ENCODE measurements at regions not wholly inside any gene's neighbourhood (a gene's known extent, or its start where the extent isn't known, plus 50 kb on each side); places are given as distances from the start of the nearest gene placed in this dataset.

DNA sequence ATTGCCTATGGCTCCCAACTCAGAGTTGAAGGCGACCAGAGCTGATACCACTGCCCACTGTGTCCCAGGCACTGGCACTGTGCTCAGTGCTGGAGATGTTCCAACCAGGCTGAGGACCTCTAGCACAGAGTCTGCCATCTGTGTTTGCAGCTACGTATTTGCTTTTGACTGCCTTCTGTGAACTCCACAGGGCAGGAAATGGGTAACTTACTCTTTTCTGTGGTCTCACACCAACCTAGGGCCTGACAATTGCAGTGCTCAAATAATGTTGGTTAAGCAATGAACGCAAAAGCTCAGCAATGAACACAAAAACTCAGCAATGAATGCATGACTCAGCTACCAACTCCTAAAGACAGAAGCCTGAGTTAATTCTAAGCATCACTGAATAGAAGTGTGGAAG, 202.8 kb downstream of the NUAK1 start:
- TF ChIP-seq, protein P1, sequence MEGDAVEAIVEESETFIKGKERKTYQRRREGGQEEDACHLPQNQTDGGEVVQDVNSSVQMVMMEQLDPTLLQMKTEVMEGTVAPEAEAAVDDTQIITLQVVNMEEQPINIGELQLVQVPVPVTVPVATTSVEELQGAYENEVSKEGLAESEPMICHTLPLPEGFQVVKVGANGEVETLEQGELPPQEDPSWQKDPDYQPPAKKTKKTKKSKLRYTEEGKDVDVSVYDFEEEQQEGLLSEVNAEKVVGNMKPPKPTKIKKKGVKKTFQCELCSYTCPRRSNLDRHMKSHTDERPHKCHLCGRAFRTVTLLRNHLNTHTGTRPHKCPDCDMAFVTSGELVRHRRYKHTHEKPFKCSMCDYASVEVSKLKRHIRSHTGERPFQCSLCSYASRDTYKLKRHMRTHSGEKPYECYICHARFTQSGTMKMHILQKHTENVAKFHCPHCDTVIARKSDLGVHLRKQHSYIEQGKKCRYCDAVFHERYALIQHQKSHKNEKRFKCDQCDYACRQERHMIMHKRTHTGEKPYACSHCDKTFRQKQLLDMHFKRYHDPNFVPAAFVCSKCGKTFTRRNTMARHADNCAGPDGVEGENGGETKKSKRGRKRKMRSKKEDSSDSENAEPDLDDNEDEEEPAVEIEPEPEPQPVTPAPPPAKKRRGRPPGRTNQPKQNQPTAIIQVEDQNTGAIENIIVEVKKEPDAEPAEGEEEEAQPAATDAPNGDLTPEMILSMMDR (IDR thresholded peaks at IDR 0.05; ENCODE audit: low read depth, low read length): no peak
- no peak for DNase-seq (ENCODE audit: extremely low read depth, low read depth)

DNA sequence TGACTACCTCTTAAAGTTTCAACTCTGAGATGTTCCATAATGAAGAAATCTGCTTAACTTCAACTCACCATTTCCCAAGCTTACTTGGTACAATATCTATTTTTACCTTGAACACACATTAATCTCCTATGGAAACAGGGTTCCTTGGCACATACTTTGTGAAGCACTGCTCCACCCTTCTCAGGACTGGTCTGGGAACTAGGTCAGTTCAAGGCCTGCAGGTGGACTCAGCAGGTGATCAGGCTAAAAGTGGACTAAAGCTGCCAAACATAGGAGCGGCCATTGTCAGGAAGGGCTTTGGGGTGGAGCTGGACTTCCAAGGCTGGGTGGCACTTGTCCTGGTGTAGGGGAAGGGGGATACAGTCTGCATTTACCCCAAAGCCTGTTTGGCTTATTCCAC, 202.3 kb downstream of the NUAK1 start:
- TF ChIP-seq, protein P1 (IDR thresholded peaks at IDR 0.05; ENCODE audit: low read depth, low read length): no peak
- no peak for DNase-seq (ENCODE audit: extremely low read depth, low read depth)

GRCh38 chr12:105937009-105937408, 201.7 kb downstream of the NUAK1 start:
- no peak for DNase-seq (ENCODE audit: extremely low read depth, low read depth)
- TF ChIP-seq, protein P1 (IDR thresholded peaks at IDR 0.05; ENCODE audit: low read depth, low read length): no peak

DNA sequence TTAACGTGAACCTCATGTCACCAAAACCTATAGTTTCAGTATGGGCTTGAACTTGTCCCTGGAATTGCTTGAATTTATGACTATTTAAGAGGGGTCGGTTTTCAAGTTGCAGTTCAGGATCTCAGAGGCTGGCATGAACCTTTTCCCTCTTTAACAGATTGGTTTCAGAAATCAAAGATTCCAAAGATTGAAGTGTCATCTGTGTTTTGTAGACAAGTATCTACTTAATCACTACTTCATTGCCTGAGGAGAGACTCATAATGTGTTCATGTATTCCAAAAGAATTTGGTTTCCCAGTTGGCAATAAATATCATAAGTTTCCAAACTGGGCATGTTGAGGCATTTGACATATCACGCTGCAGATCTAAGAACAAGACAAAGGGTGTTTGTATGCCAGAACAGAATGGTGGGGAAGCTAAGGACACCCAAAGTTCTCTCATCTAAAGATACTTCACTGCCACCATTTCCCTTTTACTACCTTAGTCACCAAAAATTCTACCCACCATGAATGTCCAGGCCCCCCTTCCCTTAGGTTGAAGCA, 199.5 kb downstream of the NUAK1 start:
- TF ChIP-seq, protein P1 (IDR thresholded peaks at IDR 0.05; ENCODE audit: low read depth, low read length): no peak
- DNase-seq (ENCODE audit: extremely low read depth, low read depth): no peak

DNA sequence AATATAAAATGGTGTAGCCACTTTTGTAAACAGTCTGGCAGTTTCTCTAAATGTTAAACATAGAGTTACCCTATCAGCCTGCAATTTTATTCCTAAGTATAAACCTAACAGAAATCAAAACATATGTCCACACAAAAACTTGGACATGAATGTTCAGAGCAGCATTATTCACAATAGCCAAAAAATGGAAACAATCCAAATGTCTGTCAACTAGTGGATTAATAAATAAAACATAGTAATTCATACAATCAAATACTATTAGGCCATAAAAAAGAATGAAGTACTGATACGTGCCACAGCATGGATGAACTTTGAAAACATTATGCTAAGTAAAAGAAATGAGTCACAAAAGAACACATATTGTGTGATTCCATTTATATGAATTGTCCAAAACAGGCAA, 196.5 kb downstream of the NUAK1 start:
- no peak for DNase-seq (ENCODE audit: extremely low read depth, low read depth)
- TF ChIP-seq, protein P1 (IDR thresholded peaks at IDR 0.05; ENCODE audit: low read depth, low read length): no peak

DNA sequence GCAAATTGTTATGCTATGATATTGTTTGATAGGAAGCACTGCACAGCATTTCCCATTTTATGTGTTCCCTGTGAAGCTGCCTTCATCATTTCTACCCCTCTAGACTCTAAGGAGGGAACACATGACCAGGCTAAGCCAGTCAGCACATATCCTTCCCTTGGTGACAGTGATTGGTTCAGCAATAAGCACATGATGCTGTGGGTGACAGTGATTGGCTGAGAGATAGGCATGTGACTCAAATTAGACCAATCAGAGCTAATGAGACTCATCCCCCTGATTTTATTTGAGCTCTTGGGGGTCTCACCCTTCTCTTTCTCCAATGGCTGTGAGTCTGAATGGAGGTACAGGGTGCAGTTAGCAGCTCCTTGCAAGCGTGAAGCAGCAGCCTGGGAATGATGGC, 195.2 kb downstream of the NUAK1 start:
- TF ChIP-seq, protein P1 (IDR thresholded peaks at IDR 0.05; ENCODE audit: low read depth, low read length): no peak

GRCh38 chr12:105944628-105945027, 194.1 kb downstream of the NUAK1 start:
- DNase-seq (ENCODE audit: extremely low read depth, low read depth): no peak
- TF ChIP-seq, protein P1 (IDR thresholded peaks at IDR 0.05; ENCODE audit: low read depth, low read length): no peak

More for the DNA sequence above, 195.2 kb downstream of the NUAK1 start:
- no peak for DNase-seq (ENCODE audit: extremely low read depth, low read depth)

Measured in AG09319 (cell line).